C1 segment of cervical spinal cord (tissue), 14 donors: ENCODE measurements at regions not wholly inside any gene's neighbourhood (a gene's known extent, or its start where the extent isn't known, plus 50 kb on each side); places are given as distances from the start of the nearest gene placed in this dataset.
"Not testable (repeated sequence)": the region's sequence is repeated elsewhere in the genome, so short reads cannot be mapped to it uniquely, and the experiment has no call there.

Experiments used
- DNase-seq, 14 donors: peaks; one replicate each; lab custom pipeline; 2025; lab: John Stamatoyannopoulos, UW

- DNase-seq = no peak
These were observed 107.9 kb upstream of the PALMD start for GRCh38 chr1:99537886-99538617.

- no peak for DNase-seq
These were observed 107.3 kb upstream of the PALMD start for GRCh38 chr1:99538618-99538956.

- DNase-seq = no peak
These were observed 106.8 kb upstream of the PALMD start for GRCh38 chr1:99539131-99539530.

- DNase-seq = no peak
These were observed 105.2 kb upstream of the PALMD start for GRCh38 chr1:99540744-99541143.

GRCh38 chr1:99544328-99544727 is 101.6 kb upstream of the PALMD start:
- DNase-seq = no peak

GRCh38 chr1:99546432-99547416 is 99.2 kb upstream of the PALMD start:
- no peak for DNase-seq

GRCh38 chr1:99548943-99549605 is 96.8 kb upstream of the PALMD start:
- DNase-seq = no peak

GRCh38 chr1:99550198-99550597 is 95.7 kb upstream of the PALMD start:
- DNase-seq = no peak

- DNase-seq = no peak
These were observed 93.9 kb upstream of the PALMD start for GRCh38 chr1:99551812-99552614.

GRCh38 chr1:99553301-99553700 is 92.6 kb upstream of the PALMD start:
- DNase-seq = no peak

- not testable (repeated sequence) for DNase-seq
These were observed 92.1 kb upstream of the PALMD start for GRCh38 chr1:99553819-99554218.

GRCh38 chr1:99554727-99555126 is 91.2 kb upstream of the PALMD start:
- DNase-seq = no peak

GRCh38 chr1:99557546-99558202 is 88.2 kb upstream of the PALMD start:
- no peak for DNase-seq

GRCh38 chr1:99559166-99559565 is 86.7 kb upstream of the PALMD start:
- no peak for DNase-seq

- DNase-seq = no peak
These were observed 85.5 kb upstream of the PALMD start for GRCh38 chr1:99560207-99561040.

GRCh38 chr1:99561952-99562351 is 84.0 kb upstream of the PALMD start:
- DNase-seq = no peak

- DNase-seq = no peak
These were observed 80.2 kb upstream of the PALMD start for GRCh38 chr1:99565606-99566289.

GRCh38 chr1:99566290-99567021 is 79.5 kb upstream of the PALMD start:
- no peak for DNase-seq
